ENCODE measurements at regions not wholly inside any gene's neighbourhood (a gene's known extent, or its start where the extent isn't known, plus 50 kb on each side); places are given as distances from the start of the nearest gene placed in this dataset.
"Not testable (repeated sequence)": the region's sequence is repeated elsewhere in the genome, so short reads cannot be mapped to it uniquely, and the experiment has no call there.

- no TSS peak for BruUV-seq (replicated peaks)
- no peak for TF ChIP-seq CTCF (IDR thresholded peaks at IDR 0.05; ENCODE audit: unreplicated experiment)
- DNase-seq, result no peak
- intact Hi-C loops (cut with micrococcal nuclease; ENCODE audit: unreplicated experiment), result no loop called here
- CTCF ChIA-PET, result no interaction called here
- Mint-ChIP-seq H3K27me3 (ENCODE audit: unreplicated experiment) (no peaks in the 10 kb centered on the region), H3K4me3 (ENCODE audit: low read depth, unreplicated experiment) (no peak overlapping the region), H3K27ac (ENCODE audit: unreplicated experiment) (no peak overlapping the region), H3K9me3 (ENCODE audit: low read depth, unreplicated experiment) (no peaks in the 10 kb centered on the region), H3K4me1 (ENCODE audit: low read depth, unreplicated experiment) (no peaks in the 10 kb centered on the region), H3K36me3 (ENCODE audit: insufficient read depth, unreplicated experiment) (no peaks in the 10 kb centered on the region)
These were observed 418.3 kb upstream of the CDIN1 start for GRCh38 chr15:36161108-36161507.

GRCh38 chr15:36161771-36162212 is 417.6 kb upstream of the CDIN1 start:
- Mint-ChIP-seq H3K4me3 (ENCODE audit: low read depth, unreplicated experiment) (no peak overlapping the region), H3K9me3 (ENCODE audit: low read depth, unreplicated experiment) (no peaks in the 10 kb centered on the region), H3K27me3 (ENCODE audit: unreplicated experiment) (no peaks in the 10 kb centered on the region), H3K27ac (ENCODE audit: unreplicated experiment) (no peak overlapping the region), H3K36me3 (ENCODE audit: insufficient read depth, unreplicated experiment) (no peaks in the 10 kb centered on the region), H3K4me1 (ENCODE audit: low read depth, unreplicated experiment) (no peaks in the 10 kb centered on the region)
- no TSS peak for BruUV-seq (replicated peaks)
- no peak for DNase-seq
- intact Hi-C loops (cut with micrococcal nuclease; ENCODE audit: unreplicated experiment), result no loop called here
- CTCF ChIA-PET, result no interaction called here
- no peak for TF ChIP-seq CTCF (IDR thresholded peaks at IDR 0.05; ENCODE audit: unreplicated experiment)

- H3K27ac Mint-ChIP-seq (ENCODE audit: unreplicated experiment); H3K4me1 Mint-ChIP-seq (ENCODE audit: low read depth, unreplicated experiment); BruUV-seq (replicated peaks); CTCF ChIA-PET; H3K36me3 Mint-ChIP-seq (ENCODE audit: insufficient read depth, unreplicated experiment); H3K4me3 Mint-ChIP-seq (ENCODE audit: low read depth, unreplicated experiment); H3K9me3 Mint-ChIP-seq (ENCODE audit: low read depth, unreplicated experiment); intact Hi-C loops (cut with micrococcal nuclease; ENCODE audit: unreplicated experiment); DNase-seq; H3K27me3 Mint-ChIP-seq (ENCODE audit: unreplicated experiment): not testable (repeated sequence)
These were observed 415.4 kb upstream of the CDIN1 start for GRCh38 chr15:36163983-36164382.

GRCh38 chr15:36172955-36173354 is 406.5 kb upstream of the CDIN1 start:
- no peak overlapping the region for H3K4me3 Mint-ChIP-seq (ENCODE audit: low read depth, unreplicated experiment)
- TF ChIP-seq CTCF (IDR thresholded peaks at IDR 0.05; ENCODE audit: unreplicated experiment), result no peak
- peaks cover 9% of the 10 kb centered on the region for H3K4me1 Mint-ChIP-seq (ENCODE audit: low read depth, unreplicated experiment)
- CTCF ChIA-PET, result no interaction called here
- no peak for DNase-seq
- no TSS peak for BruUV-seq (replicated peaks)
- no peaks in the 10 kb centered on the region for H3K36me3 Mint-ChIP-seq (ENCODE audit: insufficient read depth, unreplicated experiment)
- intact Hi-C loops (cut with micrococcal nuclease; ENCODE audit: unreplicated experiment), result no loop called here
- H3K27ac Mint-ChIP-seq (ENCODE audit: unreplicated experiment), result peak overlapping the region; percentile 9
- no peaks in the 10 kb centered on the region for H3K27me3 Mint-ChIP-seq (ENCODE audit: unreplicated experiment)
- H3K9me3 Mint-ChIP-seq (ENCODE audit: low read depth, unreplicated experiment), result no peaks in the 10 kb centered on the region

- no peak overlapping the region for H3K27ac Mint-ChIP-seq (ENCODE audit: unreplicated experiment)
- CTCF ChIA-PET, result no interaction called here
These were observed 404.2 kb upstream of the CDIN1 start for GRCh38 chr15:36175186-36175740.

More at GRCh38 chr15:36175186-36175740, 404.2 kb upstream of the CDIN1 start:
- no TSS peak for BruUV-seq (replicated peaks)
- H3K9me3 Mint-ChIP-seq (ENCODE audit: low read depth, unreplicated experiment), result no peaks in the 10 kb centered on the region
- TF ChIP-seq CTCF (IDR thresholded peaks at IDR 0.05; ENCODE audit: unreplicated experiment), result no peak
- no peaks in the 10 kb centered on the region for H3K27me3 Mint-ChIP-seq (ENCODE audit: unreplicated experiment)
- H3K4me3 Mint-ChIP-seq (ENCODE audit: low read depth, unreplicated experiment), result no peak overlapping the region
- intact Hi-C loops (cut with micrococcal nuclease; ENCODE audit: unreplicated experiment), result no loop called here
- no peaks in the 10 kb centered on the region for H3K36me3 Mint-ChIP-seq (ENCODE audit: insufficient read depth, unreplicated experiment)
- no peak for DNase-seq
- peaks cover 9% of the 10 kb centered on the region for H3K4me1 Mint-ChIP-seq (ENCODE audit: low read depth, unreplicated experiment)

Data from Calu3 (cell line).